ENCODE measurements at regions not wholly inside any gene's neighbourhood (a gene's known extent, or its start where the extent isn't known, plus 50 kb on each side); places are given as distances from the start of the nearest gene placed in this dataset.
"Not testable (repeated sequence)": the region's sequence is repeated elsewhere in the genome, so short reads cannot be mapped to it uniquely, and the experiment has no call there.

- no peak for DNase-seq (ENCODE audit: low read depth in 3 of 3)
These were observed 150.6 kb upstream of the UBE2E3 start for GRCh38 chr2:180829836-180830235.

- no peak for DNase-seq (ENCODE audit: low read depth in 3 of 3)
These were observed 151.1 kb upstream of the UBE2E3 start for GRCh38 chr2:180829261-180829660.

GRCh38 chr2:180828756-180829155 is 151.6 kb upstream of the UBE2E3 start:
- no peak for DNase-seq (ENCODE audit: low read depth in 3 of 3)

DNA sequence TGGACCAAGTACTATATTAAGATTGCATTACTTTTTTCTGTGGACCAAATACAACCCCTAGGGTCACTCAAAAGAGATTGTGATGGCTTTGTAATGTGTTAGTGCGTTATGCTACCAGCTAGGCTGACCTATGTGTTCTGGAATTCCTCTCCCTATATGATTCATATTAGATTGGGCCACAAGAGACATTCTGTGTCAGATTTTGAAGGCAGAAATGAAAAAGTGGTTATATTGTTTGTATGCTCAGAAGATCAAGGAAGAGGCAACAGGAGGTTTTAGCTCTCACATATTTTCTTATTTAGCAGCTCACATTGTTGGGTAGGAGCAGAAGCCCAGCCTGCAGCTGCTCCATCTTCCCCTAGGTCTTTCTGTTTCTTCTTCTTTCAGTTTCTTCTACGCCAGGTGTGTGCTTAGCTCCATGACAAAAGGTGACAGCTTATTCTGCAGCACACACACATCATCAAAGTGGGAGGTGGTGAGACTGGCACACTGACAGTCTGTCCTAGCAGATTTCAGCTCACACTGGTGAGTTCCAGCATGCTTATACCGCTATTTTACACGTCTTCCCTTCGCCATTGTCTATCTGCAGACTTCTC is 156.8 kb upstream of the UBE2E3 start:
- DNase-seq (ENCODE audit: low read depth in 3 of 3) = no peak

DNA sequence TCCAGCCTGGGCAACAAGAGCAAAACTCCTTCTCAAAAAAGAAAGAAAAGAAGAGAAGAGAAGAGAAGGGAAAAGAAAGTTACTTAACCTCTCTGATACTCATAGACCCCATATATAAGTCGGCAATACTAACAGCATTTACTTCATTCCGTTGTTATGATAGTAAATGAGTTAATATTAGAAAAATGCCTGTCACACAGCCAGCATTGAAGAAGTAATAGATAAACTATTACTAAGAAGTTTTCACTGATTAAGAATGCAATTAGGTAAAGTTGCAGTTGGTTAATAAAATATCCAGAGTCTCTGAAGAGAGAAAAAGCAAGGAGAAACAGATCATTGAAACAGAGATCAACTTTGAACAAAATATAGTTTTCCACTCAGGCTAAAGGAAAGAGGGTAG is 161.3 kb upstream of the UBE2E3 start:
- DNase-seq (ENCODE audit: low read depth in 3 of 3) = no peak

- DNase-seq (ENCODE audit: low read depth in 3 of 3) = not testable (repeated sequence)
These were observed 161.7 kb upstream of the UBE2E3 start for GRCh38 chr2:180818700-180819099.

DNA sequence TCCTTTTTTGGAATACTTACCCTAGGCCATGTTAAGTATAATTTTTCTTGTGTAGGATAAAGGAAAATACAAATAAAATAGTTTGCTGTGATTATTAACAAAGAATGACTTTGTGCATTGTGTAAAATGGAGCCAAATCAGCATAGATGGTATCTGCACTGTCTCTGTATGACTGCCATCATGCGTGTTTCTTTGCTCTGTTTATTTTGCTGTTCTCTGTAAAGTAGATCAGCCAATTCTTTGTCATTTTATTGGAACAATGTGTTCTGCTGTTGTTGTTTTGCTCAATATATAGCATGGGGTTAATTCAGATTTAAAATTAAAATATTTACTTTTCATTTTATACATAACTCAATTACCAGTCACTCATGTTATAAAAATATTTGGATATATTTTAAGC is 181.3 kb upstream of the UBE2E3 start:
- no peak for DNase-seq (ENCODE audit: low read depth in 3 of 3)

- DNase-seq (ENCODE audit: low read depth in 3 of 3) = no peak
These were observed 189.5 kb upstream of the UBE2E3 start for GRCh38 chr2:180790891-180791290.

DNA sequence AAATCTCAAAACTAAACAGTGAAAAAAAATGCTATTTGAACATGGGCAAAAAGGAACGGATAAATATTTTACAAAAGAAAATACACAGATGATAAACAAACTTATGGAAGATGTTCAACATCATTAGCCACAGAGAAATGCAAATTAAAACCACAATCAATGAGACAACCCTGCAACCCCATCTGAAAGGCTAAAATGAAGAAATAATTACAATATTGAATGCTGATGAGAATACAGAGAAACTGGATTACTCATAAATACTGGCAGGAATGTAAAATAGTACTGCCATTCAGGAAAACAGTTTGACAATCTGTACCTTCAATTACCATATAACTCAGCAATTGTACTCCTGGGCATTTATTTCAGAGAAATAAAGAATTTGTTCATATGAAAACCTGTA is 193.1 kb upstream of the UBE2E3 start:
- DNase-seq (ENCODE audit: low read depth in 3 of 3) = no peak

DNA sequence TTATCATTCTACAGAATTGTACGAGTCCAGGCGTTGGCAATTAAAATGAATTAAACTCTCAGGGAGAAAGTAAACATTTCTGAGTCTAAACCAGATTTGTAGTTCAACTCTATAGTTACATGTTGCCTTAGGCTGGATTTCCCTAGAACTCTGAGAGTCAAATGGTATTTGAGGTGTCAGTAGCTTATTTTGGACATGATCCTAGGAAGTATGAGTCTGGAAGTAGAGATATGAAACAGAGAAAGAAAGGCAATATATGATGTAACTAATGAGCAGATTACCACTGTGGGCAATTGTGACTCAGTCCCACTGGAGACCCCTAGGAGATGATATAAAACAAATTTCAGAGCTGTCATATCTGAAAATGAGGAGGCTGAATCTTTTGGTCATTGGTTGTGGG is 199.1 kb upstream of the UBE2E3 start:
- DNase-seq (ENCODE audit: low read depth in 3 of 3) = no peak

GRCh38 chr2:180778291-180778690 is 202.1 kb upstream of the UBE2E3 start:
- no peak for DNase-seq (ENCODE audit: low read depth in 3 of 3)

DNA sequence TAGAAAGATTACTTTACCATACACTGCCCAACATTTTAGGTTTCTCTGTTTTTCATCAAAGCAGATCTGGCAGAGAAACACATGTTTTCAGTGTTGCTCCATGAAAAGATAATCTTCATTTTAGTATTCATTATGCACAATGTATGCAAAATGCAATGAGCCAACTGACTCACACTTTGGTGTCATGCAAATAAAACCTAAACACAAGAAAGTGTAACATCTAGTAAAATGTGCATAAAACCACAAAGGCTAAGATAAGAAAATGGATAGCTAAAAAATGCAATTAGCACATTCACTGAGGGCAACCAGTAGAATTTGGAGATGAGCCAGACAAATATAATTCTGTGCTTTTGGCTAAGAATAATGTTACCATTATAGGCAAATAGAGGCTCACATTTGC is 203.5 kb upstream of the UBE2E3 start:
- DNase-seq (ENCODE audit: low read depth in 3 of 3) = no peak

DNA sequence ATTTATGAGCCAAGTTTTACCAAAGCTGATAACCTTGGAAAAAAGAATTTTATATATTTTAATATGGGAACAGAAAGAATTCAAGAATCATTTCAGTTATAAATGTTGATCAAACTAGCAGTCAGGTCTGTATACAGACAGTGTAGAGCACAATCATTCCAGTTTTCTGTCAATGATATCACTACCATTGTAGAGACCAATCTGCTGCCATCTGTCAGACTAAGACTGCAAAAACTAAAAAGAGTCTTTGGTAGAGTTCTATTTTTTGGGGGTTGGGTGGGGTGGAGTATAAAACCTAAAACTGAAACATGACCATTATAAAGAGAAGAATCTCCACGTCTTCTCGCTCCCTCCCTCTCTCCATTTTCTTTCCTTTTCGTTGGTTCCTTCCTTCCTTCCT is 204.7 kb upstream of the UBE2E3 start:
- no peak for DNase-seq (ENCODE audit: low read depth in 3 of 3)

DNA sequence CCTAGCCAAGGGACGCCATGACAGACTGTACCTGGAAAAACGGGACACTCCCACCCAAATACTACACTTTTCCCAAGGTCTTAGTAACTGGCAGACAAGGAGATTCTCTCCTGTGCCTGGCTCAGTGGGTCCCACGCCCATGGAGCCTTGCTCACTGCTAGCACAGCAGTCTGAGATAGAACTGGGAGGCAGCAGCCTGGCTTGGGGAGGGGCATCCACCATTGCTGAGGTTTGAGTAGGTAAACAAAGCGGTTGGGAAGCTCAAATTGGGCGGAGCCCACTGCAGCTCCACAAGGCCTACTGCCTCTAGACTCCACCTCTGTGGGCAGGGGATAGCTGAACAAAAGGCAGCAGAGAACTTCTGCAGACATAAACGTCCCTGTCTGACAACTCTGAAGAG is 215.1 kb upstream of the UBE2E3 start:
- not testable (repeated sequence) for DNase-seq (ENCODE audit: low read depth in 3 of 3)

DNA sequence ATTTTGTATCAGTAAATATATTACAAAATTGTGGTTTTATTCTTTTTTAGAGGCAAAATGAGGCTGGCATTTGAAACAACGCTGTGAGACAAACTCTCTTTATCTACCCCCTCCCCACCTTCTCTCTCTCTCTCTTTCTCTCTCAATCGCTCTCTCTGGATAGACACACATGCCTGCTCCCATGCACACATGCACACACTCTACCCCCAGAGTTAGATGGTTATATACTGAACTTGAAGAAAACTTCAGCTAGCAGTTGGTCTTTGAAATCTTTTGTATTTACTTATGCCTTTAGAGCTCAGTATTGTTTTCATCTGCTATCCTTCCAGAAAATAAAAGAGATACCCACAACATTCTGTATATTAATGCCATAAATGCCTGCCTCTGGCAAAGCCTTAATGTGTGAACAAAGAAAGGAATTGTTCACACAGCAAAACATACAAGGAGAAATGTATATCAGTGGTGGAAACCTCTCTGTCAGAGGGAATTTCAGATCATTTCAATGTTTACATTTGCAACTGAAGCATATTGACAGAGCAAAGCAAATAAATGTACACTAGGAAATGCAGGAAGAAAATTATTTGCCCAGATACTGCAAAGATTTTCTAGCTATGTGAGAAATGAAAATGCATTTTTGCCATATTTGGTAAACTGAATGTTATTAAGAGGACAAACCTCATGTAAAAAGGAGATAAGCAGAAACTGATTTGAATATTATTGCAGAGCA is 217.0 kb upstream of the UBE2E3 start:
- DNase-seq (ENCODE audit: low read depth in 3 of 3) = no peak

DNA sequence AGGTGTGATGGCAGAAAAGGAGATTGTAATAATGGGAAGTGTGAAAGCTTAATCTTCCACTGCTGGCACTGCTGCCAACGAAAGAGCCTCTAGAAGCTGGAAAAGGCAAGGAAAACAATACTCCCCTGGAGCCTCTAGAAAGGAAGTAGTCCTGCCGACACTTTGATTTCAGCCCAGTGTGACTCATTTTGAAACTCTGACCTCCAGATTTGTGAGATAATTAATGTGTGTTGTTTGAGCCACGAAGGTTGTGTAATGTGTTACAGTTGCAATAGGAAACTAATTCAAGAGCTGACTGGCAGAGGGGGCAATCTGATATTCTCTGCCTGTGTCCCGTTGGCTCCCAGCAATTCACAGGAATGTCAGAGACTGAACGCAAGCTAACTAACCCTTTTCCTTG is 219.2 kb upstream of the UBE2E3 start:
- DNase-seq (ENCODE audit: low read depth in 3 of 3) = no peak

DNA sequence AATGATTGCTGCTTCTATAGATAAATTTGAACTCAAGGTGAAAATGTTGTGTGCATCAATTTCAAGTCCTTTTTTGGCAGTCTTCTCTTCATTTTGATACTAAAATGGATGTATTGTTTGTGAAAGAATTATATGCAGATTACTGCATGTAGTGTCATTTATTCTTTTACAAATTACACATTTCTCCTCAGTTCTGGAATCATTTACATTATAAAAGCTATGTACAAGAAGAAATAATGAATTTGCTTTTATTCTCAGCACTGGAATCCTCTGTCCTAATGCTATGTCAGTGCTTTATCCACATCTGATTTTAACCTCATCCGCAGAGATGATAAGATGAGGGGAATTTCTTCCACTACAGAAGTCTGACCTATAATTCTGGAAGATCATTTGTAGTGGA is 220.8 kb upstream of the UBE2E3 start:
- no peak for DNase-seq (ENCODE audit: low read depth in 3 of 3)

DNA sequence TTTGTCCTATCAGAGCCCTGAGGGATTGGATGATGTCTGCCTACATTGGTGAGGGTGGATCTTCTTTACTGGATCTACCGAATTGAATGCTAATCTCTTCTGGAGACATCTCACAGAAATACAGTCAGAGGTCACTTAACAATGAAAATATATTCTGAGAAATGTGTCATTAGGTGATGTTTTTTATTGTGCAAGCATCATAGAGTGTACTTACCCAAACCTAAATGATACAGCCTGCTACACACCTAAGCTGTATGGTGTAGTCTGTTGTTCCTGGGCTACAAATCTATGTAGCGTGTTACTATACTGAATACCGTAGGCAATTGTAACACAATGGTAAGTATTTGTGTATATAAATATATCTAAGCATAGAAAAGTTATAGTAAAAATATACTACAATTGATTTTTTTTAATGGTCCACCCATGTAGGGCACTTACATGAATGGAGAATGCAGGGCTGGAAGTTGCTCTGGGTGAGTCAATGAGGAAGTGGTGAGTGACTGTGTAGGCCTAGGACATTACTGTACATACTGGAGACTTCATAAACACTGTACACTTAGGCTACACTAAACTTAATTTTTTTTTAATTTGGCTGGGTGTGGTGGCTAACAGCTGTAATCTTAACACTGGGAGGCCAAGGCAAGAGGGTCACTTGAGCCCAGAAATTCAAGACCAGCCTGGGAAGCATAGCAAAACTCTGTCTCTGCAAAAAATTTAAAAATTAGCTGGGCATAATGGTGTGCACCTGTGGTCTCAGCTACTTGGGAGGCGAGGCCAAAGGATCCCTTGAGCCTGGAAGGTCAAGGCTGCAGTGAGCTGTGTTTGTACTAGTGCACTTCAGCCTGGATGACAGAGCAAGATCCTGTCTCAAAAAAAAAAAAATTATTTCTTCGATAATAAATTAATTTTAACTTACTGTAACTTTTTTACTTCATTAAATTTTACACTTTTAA is 226.3 kb upstream of the UBE2E3 start:
- no peak for DNase-seq (ENCODE audit: low read depth in 3 of 3)

GRCh38 chr2:180751306-180751920 is 229.0 kb upstream of the UBE2E3 start:
- no peak for DNase-seq (ENCODE audit: low read depth in 3 of 3)

- DNase-seq (ENCODE audit: low read depth in 3 of 3) = no peak
These were observed 232.7 kb upstream of the UBE2E3 start for GRCh38 chr2:180747728-180748127.

- DNase-seq (ENCODE audit: low read depth in 3 of 3) = no peak
These were observed 237.0 kb upstream of the UBE2E3 start for GRCh38 chr2:180743401-180743800.

- DNase-seq (ENCODE audit: low read depth in 3 of 3) = no peak
These were observed 237.6 kb upstream of the UBE2E3 start for GRCh38 chr2:180742801-180743200.

All from stimulated activated CD4-positive, alpha-beta T cell treated with anti-CD3 and anti-CD28 coated beads, TNF-alpha, amount 100 ng/mL, for 24 hours (primary cell).